HepG2 (cell line): ENCODE measurements at regions not wholly inside any gene's neighbourhood (a gene's known extent, or its start where the extent isn't known, plus 50 kb on each side); places are given as distances from the start of the nearest gene placed in this dataset.

Experiments
- ATAC-seq: fragments of 200-7000 bp; cut with Tn5 transposase; 3 replicates; pipeline ENCODE4 v1.9.1; 2020; ENCODE audit warnings: mild to moderate bottlenecking, moderate library complexity
- BruUV-seq: library from RNA; stranded (reverse); fragments of 400-500 nt; replicated peaks from 2 replicates; lab custom pipeline; 2021; lab: Mats Ljungman, UMichigan
- CTCF ChIA-PET: fragments of 300-600 bp; formaldehyde crosslinking; extraction: SDS; loops from one replicate; lab custom pipeline; 2021; ENCODE audit warnings: low total read pairs, inconsistent platforms, low intra/inter-chr PET ratio; lab: Yijun Ruan, JAX
- POLR2A ChIA-PET: fragments of 350-600 bp; sonication (Branson Sonifier 250); formaldehyde crosslinking; loops from one replicate; lab custom pipeline; 2020; ENCODE audit warnings: antibody characterized with exemption, inconsistent platforms; lab: Yijun Ruan, JAX
- DNase-seq: peaks from one replicate; pipeline ENCODE4 v3.0.0-alpha.2; 2015; ENCODE audit warnings: low spot score
- FAIRE-seq: peaks from 3 replicates; lab custom pipeline; 2011; peaks lifted over from hg19 to GRCh38; lab: Jason Lieb, UNC
- H2AFZ ChIP-seq: one replicate; pipeline ENCODE4 v1.6.1; 2011; ENCODE audit warnings: low read length, inconsistent platforms
- H3K27ac ChIP-seq: fragments of 300-600 bp; 3 replicates; pipeline ENCODE4 v1.8.0; 2011; ENCODE audit warnings: mixed run types, mild to moderate bottlenecking, mixed read lengths, low read length, inconsistent platforms; ENCODE audit not compliant: insufficient read depth; ENCODE audit errors: extremely low read length
- H3K27me3 ChIP-seq, 2 experiments: fragments of 200-600 bp in 1 of 2; 2 replicates in 1 of 2; 3 replicates in 1 of 2; pipeline versions ENCODE4 v1.6.0 to v1.8.0; 2011; ENCODE audit warnings: low read length in 2 of 2, mild to moderate bottlenecking in 2 of 2, moderate library complexity in 2 of 2, inconsistent platforms in 1 of 2; ENCODE audit not compliant: insufficient read depth in 2 of 2, control insufficient read depth in 1 of 2
- H3K36me3 ChIP-seq, 2 experiments: fragments of 200-600 bp in 1 of 2; replicated peaks in 1 of 2; 2 replicates in 1 of 2; 3 replicates in 1 of 2; pipeline versions ENCODE4 v1.5.1 to v1.8.0; 2011; ENCODE audit warnings: low read length in 2 of 2, inconsistent platforms in 1 of 2; ENCODE audit not compliant: insufficient read depth in 2 of 2, control insufficient read depth in 1 of 2
- H3K4me1 ChIP-seq: 2 replicates; pipeline ENCODE4 v1.5.1; 2012; ENCODE audit warnings: low read length, inconsistent platforms; ENCODE audit not compliant: insufficient read depth
- H3K4me2 ChIP-seq: 2 replicates; pipeline ENCODE4 v1.6.0; 2011; ENCODE audit warnings: low read depth, low read length, inconsistent platforms
- H3K4me3 ChIP-seq, 3 experiments: fragments of 200-600 bp in 1 of 3; sonication (generic), shearing (Covaris generic) in 1 of 3; replicated peaks in 1 of 3; 2 replicates each; pipeline ENCODE4 v1.5.1; 2011 to 2016; ENCODE audit warnings: low read length in 3 of 3, inconsistent platforms in 2 of 3, low read depth in 2 of 3, mild to moderate bottlenecking in 2 of 3, control low read depth in 1 of 3, mixed read lengths in 1 of 3; ENCODE audit not compliant: insufficient read depth in 1 of 3
- H3K79me2 ChIP-seq: one replicate; pipeline ENCODE4 v1.6.1; 2011; ENCODE audit warnings: low read length, inconsistent platforms; ENCODE audit not compliant: insufficient read depth
- H3K9ac ChIP-seq: 2 replicates; pipeline ENCODE4 v1.6.0; 2011; ENCODE audit warnings: mild to moderate bottlenecking, low read depth, low read length, inconsistent platforms; ENCODE audit not compliant: insufficient read depth
- H3K9me3 ChIP-seq: 2 replicates; pipeline ENCODE4 v1.5.1; 2012; ENCODE audit warnings: mild to moderate bottlenecking, low read length
- H4K20me1 ChIP-seq: 2 replicates; pipeline ENCODE4 v1.6.0; 2011; ENCODE audit warnings: inconsistent platforms, mild to moderate bottlenecking, low read length, moderate library complexity; ENCODE audit not compliant: insufficient read depth
- ESRRA ChIP-seq: sonication (generic); formaldehyde crosslinking; IDR thresholded peaks from 2 replicates; pipeline ENCODE4 v1.5.1; 2020; ENCODE audit warnings: mild to moderate bottlenecking, low read depth, missing genetic modification reagents
- GFI1 ChIP-seq: sonication (generic); formaldehyde crosslinking; IDR thresholded peaks from 2 replicates; pipeline ENCODE4 v1.5.0; 2020; ENCODE audit warnings: missing genetic modification reagents, mild to moderate bottlenecking, borderline replicate concordance
- MZF1 ChIP-seq: sonication (generic); formaldehyde crosslinking; IDR thresholded peaks from 2 replicates; pipeline ENCODE4 v1.8.1; 2023; ENCODE audit warnings: mild to moderate bottlenecking, missing genetic modification reagents, borderline replicate concordance
- WGBS: methylation state at CpG from one replicate; pipeline ENCODE4 v1.1.6; 2017; ENCODE audit warnings: low lambda C conversion rate; 5-methylcytosine and 5-hydroxymethylcytosine counted together
- in situ Hi-C: cut with HindIII; loops from 2 replicates; pipeline ENCODE4 v1.10.0; 2017; ENCODE audit warnings: low pct_unique_long_range_greater_than_20kb; ENCODE audit not compliant: extremely low pct_ligation_motif_present
- intact Hi-C: fragments of 100-400 bp; cut with micrococcal nuclease; formaldehyde crosslinking; loops from one replicate; pipeline ENCODE4 v1.10.0; 2022; ENCODE audit not compliant: unreplicated experiment
- TF ChIP-seq, protein P1 (sequence below): sonication (generic); formaldehyde crosslinking; IDR thresholded peaks from 2 replicates; pipeline ENCODE4 v1.8.0; 2022; ENCODE audit warnings: mild to moderate bottlenecking, missing genetic modification reagents, borderline replicate concordance
- TF ChIP-seq, protein P2 (sequence below), 2 experiments: sonication (generic) in 1 of 2; formaldehyde crosslinking in 1 of 2; IDR thresholded peaks; 2 replicates each; pipeline versions ENCODE4 v1.5.1 to v1.6.1; 2011 to 2020; ENCODE audit warnings: borderline replicate concordance in 1 of 2, low read depth in 1 of 2, low read length in 1 of 2, mild to moderate bottlenecking in 1 of 2, missing genetic modification reagents in 1 of 2, moderate library complexity in 1 of 2

DNA sequence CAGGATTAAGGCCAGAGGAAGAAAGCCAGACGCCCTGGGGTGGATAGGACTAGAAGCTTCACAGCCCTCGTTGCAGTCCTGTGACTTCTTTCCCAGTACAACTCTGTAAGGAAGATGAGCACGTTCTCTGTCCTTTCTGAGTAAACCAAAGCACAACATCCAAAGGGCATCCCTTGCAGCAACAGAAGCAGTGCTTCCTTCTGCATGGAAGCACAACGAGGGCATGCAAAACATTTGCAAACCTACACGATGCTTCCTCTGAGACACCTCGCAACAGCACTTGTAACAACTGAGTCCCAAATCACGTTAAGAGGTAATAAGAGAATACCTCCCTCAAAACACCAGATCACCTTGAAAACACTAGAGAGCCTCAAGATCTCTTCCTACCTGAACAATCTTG is 335.7 kb upstream of the RASGEF1B start:
- H2AFZ ChIP-seq, result no peak overlapping the region
- H3K27me3 ChIP-seq, result no peaks in the 10 kb centered on the region
- CTCF ChIA-PET, result no interaction called here
- H3K9me3 ChIP-seq, result no peaks in the 10 kb centered on the region
- intact Hi-C loops, result no loop called here
- POLR2A ChIA-PET, result no interaction called here
- no peak overlapping the region for H3K9ac ChIP-seq
- no peaks in the 10 kb centered on the region for H4K20me1 ChIP-seq
- BruUV-seq, result no TSS peak
- H3K4me1 ChIP-seq, result no peaks in the 10 kb centered on the region
- in situ Hi-C loops, result no loop called here
- ATAC-seq, result no peak
- FAIRE-seq, result no peak
- no peak overlapping the region for H3K4me3 ChIP-seq
- no peak overlapping the region for H3K27ac ChIP-seq
- TF ChIP-seq, protein P1, sequence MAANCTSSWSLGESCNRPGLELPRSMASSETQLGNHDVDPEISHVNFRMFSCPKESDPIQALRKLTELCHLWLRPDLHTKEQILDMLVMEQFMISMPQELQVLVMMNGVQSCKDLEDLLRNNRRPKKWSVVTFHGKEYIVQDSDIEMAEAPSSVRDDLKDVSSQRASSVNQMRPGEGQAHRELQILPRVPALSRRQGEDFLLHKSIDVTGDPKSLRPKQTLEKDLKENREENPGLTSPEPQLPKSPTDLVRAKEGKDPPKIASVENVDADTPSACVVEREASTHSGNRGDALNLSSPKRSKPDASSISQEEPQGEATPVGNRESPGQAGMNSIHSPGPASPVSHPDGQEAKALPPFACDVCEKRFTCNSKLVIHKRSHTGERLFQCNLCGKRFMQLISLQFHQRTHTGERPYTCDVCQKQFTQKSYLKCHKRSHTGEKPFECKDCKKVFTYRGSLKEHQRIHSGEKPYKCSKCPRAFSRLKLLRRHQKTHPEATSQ (CRISPR knock-in tag), result no peak
- TF ChIP-seq, protein P2, sequence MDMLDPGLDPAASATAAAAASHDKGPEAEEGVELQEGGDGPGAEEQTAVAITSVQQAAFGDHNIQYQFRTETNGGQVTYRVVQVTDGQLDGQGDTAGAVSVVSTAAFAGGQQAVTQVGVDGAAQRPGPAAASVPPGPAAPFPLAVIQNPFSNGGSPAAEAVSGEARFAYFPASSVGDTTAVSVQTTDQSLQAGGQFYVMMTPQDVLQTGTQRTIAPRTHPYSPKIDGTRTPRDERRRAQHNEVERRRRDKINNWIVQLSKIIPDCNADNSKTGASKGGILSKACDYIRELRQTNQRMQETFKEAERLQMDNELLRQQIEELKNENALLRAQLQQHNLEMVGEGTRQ (IDR thresholded peaks at IDR 0.05; ENCODE audit: low read depth, low read length), result no peak
- TF ChIP-seq, protein P2 (CRISPR knock-in tag; IDR thresholded peaks at IDR 0.05; ENCODE audit: borderline replicate concordance), result no peak
- no peak for TF ChIP-seq ESRRA (CRISPR knock-in tag)
- TF ChIP-seq GFI1 (CRISPR knock-in tag), result no peak
- TF ChIP-seq MZF1 (CRISPR knock-in tag), result no peak
- DNase-seq, result no peak
- H3K36me3 ChIP-seq, result no peaks in the 10 kb centered on the region
- no peaks in the 10 kb centered on the region for H3K79me2 ChIP-seq
- H3K4me2 ChIP-seq, result no peak overlapping the region
- WGBS, result 20% methylated on average over 7 of the region's 7 CpGs
